Mammary epithelial cell (primary cell): ENCODE measurements at regions not wholly inside any gene's neighbourhood (a gene's known extent, or its start where the extent isn't known, plus 50 kb on each side); places are given as distances from the start of the nearest gene placed in this dataset.

ENCODE experiments used
- EZH2 ChIP-seq: IDR thresholded peaks from 2 replicates; pipeline ENCODE4 v1.6.1; 2012; ENCODE audit warnings: low read length, inconsistent platforms, borderline replicate concordance
- TF ChIP-seq, protein P1 (sequence below), 2 donors: IDR thresholded peaks in 1 of 2; conservative IDR thresholded peaks in 1 of 2; 2 replicates each; pipeline ENCODE4 v1.5.1; 2011 to 2012; ENCODE audit warnings: inconsistent platforms in 2 of 2, low read length in 2 of 2, mild to moderate bottlenecking in 2 of 2, control low read depth in 1 of 2, low read depth in 1 of 2; ENCODE audit not compliant: insufficient read depth in 1 of 2; ENCODE audit errors: extremely low read depth in 1 of 2

- TF ChIP-seq, protein P1, sequence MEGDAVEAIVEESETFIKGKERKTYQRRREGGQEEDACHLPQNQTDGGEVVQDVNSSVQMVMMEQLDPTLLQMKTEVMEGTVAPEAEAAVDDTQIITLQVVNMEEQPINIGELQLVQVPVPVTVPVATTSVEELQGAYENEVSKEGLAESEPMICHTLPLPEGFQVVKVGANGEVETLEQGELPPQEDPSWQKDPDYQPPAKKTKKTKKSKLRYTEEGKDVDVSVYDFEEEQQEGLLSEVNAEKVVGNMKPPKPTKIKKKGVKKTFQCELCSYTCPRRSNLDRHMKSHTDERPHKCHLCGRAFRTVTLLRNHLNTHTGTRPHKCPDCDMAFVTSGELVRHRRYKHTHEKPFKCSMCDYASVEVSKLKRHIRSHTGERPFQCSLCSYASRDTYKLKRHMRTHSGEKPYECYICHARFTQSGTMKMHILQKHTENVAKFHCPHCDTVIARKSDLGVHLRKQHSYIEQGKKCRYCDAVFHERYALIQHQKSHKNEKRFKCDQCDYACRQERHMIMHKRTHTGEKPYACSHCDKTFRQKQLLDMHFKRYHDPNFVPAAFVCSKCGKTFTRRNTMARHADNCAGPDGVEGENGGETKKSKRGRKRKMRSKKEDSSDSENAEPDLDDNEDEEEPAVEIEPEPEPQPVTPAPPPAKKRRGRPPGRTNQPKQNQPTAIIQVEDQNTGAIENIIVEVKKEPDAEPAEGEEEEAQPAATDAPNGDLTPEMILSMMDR (conservative IDR thresholded peaks at IDR 0.05 in 1 of 2, IDR thresholded peaks at IDR 0.05 in 1 of 2; ENCODE audit: extremely low read depth in 1 of 2, insufficient read depth in 1 of 2, low read depth in 1 of 2, low read length in 2 of 2), result no peak
- no peak for TF ChIP-seq EZH2
Measured at GRCh38 chr11:97800891-97801290, 1219.9 kb upstream of the CNTN5 start.
